NCI-H2081 (cell line): ENCODE measurements at regions not wholly inside any gene's neighbourhood (a gene's known extent, or its start where the extent isn't known, plus 50 kb on each side); places are given as distances from the start of the nearest gene placed in this dataset.
A peak's percentile ranks its signal among the peaks of the same experiment; 100 is the strongest.

Experiments
- DNase-seq, 2 experiments: peaks; one replicate each; lab custom pipeline; 2025; lab: John Stamatoyannopoulos, UW

DNA sequence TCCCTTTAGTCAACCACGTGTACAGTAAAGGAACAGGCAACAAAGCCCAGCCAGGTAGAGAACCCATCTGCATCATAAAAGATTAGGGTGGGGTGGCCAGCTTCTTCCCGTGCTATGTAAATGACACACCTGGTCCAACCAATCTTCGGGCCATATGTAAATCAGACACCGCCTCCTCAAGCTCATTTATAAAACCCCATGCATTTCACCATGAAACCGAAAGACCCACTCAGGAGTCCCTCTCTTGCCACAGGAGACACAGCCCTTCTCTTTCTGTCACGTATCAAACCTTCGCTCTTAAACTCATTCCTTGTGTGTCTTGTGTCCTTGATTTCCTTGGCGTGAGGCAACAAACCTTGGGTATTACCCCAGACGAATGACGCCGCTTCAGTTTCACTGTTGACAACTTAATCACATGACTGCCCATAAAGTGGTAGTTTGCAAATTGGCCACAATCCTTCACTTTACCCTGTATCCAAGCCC, 59.8 kb upstream of the TBPL2 start:
- peak in 1 of 2 experiments; percentile 21 for DNase-seq

DNA sequence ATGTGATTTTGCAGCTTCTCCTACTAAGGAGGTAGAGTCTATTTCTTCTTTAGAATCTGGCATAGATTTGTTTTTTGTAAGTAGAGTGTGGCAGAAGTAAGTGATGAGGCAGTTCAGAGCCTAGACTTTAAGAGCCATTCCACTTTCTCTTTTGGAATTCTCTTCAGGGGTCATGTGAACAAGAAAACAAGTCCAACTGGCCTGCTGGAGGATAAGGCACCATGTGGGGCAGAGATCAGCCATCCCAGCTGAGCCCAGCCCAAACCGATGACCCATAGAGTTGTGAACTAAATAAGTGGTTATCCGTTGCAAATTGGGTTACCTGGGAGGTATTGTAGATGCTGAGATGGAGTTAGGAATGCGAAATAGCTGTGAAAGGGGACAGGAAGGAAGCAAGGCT, 60.3 kb upstream of the TBPL2 start:
- DNase-seq = no peak

DNA sequence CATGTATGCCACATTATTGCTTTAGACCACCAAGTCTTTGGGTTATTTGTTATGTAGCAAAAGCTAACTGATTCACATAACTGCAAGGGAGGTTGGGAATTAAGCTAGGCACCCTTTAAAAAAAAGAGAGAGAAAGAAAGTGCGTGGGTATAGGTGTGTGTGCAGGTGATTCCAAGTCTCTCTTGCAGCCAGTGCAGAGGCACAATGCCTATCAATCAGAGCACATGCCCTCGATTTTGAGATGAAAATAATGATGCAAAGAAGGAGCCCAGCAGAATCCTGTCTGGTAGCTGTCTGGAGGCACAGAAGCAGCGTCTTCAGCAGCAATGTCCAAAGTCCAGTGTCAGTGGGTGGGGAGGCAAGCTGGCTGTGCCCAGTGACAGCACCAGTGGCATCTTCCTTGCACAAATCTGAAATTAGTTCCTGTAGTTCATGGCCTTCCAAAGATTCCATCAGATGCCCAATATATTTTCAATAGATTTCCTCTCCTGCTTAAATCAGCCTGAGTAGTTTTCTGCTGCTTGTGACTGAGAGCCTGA, 62.4 kb upstream of the TBPL2 start:
- no peak for DNase-seq

DNA sequence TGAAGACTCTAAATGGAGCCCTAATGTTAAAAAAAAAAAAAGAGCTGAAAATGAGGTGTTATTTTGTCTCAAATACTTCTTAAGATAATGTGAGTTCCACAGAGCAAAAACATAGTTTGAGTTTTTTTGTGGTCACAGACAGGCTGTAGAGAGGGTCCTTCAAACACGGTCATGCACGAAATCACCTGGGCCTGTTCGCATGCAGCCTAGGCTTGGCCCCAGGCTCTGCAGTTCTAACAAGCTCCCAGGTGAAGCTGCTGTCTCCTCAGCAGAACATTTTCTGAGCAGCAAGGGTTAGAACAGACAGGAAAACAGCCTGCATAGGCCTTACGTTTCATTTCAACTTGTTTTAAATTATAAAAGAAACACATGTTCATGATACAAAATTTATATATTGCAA, 65.4 kb upstream of the TBPL2 start:
- no peak for DNase-seq

DNA sequence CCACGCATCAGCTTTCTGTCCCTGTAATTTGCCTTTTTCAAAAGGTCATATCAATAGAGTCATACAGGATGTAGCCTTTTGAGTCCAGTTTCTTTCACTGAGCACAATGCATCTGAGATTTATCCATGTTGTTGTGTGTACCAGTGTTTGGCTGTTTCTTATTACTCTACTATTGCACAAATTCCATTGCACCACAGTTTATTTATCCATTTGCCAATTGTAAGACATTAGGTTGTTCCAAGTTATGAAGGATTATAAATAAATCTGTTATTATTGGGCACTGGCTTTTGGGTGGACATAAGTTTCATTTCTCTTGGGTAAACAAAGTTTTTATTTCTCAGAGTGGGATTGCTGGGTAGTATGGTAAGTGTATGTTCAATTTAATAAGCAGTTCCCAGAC, 68.3 kb upstream of the TBPL2 start:
- no peak for DNase-seq

DNA sequence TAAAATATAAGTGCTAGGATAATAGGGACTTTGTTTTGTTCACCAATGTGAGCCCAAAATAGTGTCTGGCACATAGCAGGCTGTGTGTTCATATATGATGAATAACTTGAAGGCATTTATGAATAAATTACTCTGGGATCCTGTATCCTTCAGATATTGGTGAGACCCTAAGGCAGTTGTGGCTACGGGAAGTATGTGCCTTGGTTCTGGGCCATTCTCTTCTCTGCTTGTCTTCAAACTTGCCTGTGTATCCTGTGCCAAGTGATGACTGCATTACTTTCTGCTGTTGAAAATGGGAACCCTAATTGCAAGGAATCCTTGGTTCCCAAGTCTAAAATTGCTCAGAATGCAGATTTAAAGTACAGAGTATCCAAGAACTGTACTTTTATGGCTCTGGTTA, 67.6 kb upstream of the KTN1 start:
- DNase-seq = no peak

DNA sequence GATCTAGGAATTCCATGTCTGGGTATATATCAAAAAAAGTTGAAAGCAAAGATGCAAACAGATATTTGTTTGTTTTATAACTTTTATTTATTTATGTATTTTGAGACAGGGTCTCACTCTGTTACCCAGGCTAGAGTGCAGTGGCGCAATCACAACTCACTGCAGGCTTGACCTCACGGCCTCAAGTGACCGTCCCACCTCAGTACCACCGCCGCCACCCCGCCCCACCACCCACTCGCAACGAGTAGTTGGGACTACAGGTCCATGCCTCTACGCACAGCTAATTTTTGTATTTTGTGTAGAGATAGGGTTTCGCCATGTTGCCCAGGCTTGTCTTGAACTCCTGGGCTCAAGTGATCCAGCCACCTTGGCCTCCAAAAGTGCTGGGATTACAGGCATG, 66.5 kb upstream of the KTN1 start:
- no peak for DNase-seq

DNA sequence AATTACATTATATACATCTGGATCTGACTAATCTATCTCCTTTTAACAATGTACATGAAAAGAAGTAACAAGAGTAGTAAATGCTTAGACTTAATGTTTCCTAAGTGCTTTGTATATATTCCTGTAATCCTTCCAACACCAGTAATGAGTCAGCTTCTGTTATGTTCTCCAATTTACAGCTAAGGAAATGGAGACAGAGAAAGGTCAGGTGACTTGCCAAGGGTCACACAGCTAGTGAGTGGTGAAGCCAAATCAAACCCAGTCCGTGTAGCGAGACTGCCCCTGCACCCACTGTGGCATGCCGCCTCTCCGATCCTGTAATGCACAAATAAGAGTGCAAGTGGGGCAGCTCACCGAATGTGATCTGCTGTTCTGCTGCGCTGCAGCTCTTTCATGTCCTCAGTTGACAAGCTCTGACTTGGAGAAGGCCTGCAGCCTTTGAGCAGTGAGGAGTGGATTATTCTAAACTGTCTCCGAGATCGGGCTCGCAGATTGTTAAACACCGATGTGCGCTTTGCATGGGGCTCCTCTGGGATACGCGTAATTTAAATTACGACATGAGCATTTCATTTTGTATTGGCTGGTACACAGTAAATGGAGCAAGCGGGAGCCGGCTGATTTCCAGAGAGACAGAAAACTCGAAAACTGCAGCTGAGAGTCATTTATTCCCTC, 65.1 kb upstream of the KTN1 start:
- DNase-seq = no peak

DNA sequence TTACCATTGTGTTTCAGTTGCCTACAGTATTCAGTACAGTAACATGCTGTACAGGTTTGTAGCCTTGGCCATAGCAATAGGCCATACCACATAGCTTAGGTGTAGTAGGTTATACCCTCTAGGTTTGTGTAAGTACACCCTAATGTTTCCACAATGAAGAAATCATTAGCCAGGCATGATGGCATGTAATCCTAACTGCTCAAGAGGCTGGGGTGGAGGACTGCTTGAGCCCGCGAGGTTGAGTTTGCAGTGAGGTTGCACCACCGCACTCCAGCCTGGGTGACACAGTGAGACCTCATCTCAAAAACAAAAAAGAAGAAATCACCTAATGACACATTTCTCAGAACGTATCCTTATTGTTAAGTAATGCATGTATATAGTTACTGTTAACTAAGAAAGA, 63.2 kb upstream of the KTN1 start:
- no peak for DNase-seq

DNA sequence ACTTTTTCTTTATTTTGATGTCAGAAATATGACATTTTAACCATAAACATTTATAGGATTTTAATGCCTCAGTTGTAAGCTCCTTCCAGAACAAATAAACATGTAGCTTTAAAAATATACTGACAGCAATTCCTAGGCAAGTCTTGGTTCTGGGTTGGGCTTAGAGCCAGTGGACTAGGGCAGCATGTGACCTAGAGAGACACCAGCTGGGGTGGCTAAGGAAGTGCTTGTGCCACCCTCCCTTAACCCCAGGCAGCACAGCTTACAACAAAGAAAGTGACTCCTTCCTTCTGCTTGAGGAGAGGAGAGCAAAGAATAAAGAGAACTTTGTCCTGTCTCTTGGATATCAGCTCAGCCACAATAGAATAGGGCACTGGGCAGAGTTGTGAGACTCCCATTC, 61.6 kb upstream of the KTN1 start:
- DNase-seq = no peak

DNA sequence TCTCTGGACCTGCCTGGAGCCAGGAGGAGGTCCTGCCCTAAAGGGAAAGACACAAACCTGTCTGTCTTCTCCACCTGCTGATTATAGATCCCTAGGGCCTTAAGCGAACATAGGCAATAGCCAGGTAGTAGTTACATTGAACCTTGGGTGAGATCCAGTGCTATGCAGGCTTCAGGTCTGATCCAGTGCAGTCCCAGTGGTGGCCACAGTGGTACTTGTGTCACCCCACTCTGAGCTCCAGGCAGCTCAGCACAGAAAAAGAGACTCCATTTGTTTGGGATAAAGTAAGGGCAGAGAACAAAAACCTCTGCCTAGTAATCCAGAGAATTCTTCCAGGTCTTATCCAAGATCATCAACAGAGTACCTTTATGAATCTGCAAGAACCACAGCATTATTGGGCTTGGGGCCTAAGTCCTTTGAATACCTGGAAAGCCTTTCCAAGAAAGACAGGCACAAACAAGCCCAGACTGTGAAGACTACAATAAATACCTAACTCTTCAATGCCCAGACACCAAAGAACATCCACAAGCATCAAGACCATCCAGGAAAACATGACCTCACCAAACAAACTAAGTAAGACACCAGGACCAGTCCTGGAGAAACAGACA, 60.4 kb upstream of the KTN1 start:
- DNase-seq = no peak

DNA sequence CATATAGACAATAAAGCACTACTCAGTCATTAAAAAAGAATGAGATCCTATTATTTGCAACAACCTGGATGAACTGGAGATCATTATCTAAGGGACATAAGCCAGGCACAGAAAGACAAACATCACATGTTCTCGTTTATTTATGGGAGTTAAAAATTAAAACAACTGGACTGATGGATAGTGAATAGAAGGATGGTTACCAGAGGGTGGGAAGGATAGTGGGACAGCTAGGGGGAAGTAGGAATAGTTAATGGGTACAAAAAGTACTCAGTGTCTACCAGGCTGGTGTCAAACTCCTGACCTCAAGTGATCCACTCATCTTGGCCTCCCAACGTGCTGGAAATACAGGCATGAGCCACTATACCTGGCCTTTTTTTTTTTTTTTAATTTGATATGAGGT, 56.7 kb upstream of the KTN1 start:
- no peak for DNase-seq
